Panc1 (cell line): ENCODE measurements at regions not wholly inside any gene's neighbourhood (a gene's known extent, or its start where the extent isn't known, plus 50 kb on each side); places are given as distances from the start of the nearest gene placed in this dataset.

Source experiments
- CTCF ChIP-seq: fragments of 450-650 bp; IDR thresholded peaks from 2 replicates; pipeline ENCODE4 v1.5.1; 2017; ENCODE audit warnings: mild to moderate bottlenecking
- TF ChIP-seq, protein P1 (sequence below), 2 experiments: IDR thresholded peaks; 2 replicates each; pipeline ENCODE4 v1.6.1; 2011 to 2012; ENCODE audit warnings: low read depth in 2 of 2, control low read depth in 1 of 2, low read length in 1 of 2, mild to moderate bottlenecking in 1 of 2, moderate library complexity in 1 of 2; ENCODE audit not compliant: insufficient read depth in 1 of 2

- TF ChIP-seq CTCF: no peak
- TF ChIP-seq, protein P1, sequence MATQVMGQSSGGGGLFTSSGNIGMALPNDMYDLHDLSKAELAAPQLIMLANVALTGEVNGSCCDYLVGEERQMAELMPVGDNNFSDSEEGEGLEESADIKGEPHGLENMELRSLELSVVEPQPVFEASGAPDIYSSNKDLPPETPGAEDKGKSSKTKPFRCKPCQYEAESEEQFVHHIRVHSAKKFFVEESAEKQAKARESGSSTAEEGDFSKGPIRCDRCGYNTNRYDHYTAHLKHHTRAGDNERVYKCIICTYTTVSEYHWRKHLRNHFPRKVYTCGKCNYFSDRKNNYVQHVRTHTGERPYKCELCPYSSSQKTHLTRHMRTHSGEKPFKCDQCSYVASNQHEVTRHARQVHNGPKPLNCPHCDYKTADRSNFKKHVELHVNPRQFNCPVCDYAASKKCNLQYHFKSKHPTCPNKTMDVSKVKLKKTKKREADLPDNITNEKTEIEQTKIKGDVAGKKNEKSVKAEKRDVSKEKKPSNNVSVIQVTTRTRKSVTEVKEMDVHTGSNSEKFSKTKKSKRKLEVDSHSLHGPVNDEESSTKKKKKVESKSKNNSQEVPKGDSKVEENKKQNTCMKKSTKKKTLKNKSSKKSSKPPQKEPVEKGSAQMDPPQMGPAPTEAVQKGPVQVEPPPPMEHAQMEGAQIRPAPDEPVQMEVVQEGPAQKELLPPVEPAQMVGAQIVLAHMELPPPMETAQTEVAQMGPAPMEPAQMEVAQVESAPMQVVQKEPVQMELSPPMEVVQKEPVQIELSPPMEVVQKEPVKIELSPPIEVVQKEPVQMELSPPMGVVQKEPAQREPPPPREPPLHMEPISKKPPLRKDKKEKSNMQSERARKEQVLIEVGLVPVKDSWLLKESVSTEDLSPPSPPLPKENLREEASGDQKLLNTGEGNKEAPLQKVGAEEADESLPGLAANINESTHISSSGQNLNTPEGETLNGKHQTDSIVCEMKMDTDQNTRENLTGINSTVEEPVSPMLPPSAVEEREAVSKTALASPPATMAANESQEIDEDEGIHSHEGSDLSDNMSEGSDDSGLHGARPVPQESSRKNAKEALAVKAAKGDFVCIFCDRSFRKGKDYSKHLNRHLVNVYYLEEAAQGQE (IDR thresholded peaks at IDR 0.05; ENCODE audit: insufficient read depth in 1 of 2, low read depth in 2 of 2, low read length in 1 of 2): no peak
These were observed 62.0 kb upstream of the SIRPA start for GRCh38 chr20:1833216-1833615.
